Left lung (tissue), 4 donors: ENCODE measurements at regions not wholly inside any gene's neighbourhood (a gene's known extent, or its start where the extent isn't known, plus 50 kb on each side); places are given as distances from the start of the nearest gene placed in this dataset.

Source experiments
- ATAC-seq: fragments of 200-7000 bp; cut with Tn5 transposase; one replicate; pipeline ENCODE4 v1.9.1; 2020; ENCODE audit warnings: moderate library complexity
- DNase-seq, 4 donors: peaks; one replicate each; pipeline ENCODE4 v3.0.0-alpha.2; 2013 to 2020
- H3K27ac ChIP-seq, 2 donors: fragments of 200-600 bp; sonication (generic) in 1 of 2; one replicate each; pipeline versions ENCODE4 v1.5.0 to v1.8.0; 2020 to 2021
- H3K27me3 ChIP-seq, 2 donors: fragments of 200-600 bp; sonication (generic) in 1 of 2; one replicate each; pipeline versions ENCODE4 v1.5.0 to v1.8.0; 2020 to 2021
- H3K36me3 ChIP-seq, 2 donors: fragments of 200-600 bp; sonication (generic) in 1 of 2; one replicate each; pipeline versions ENCODE4 v1.5.0 to v1.8.0; 2020 to 2021
- H3K4me1 ChIP-seq, 2 donors: fragments of 200-600 bp; one replicate each; pipeline ENCODE4 v1.8.0; 2021
- H3K4me3 ChIP-seq, 2 donors: fragments of 200-600 bp; sonication (generic) in 1 of 2; one replicate each; pipeline versions ENCODE4 v1.5.0 to v1.8.0; 2020 to 2021; ENCODE audit warnings: mild to moderate bottlenecking in 1 of 2
- H3K9me3 ChIP-seq, 2 donors: fragments of 200-600 bp; sonication (generic) in 1 of 2; one replicate each; pipeline versions ENCODE4 v1.5.0 to v1.8.0; 2020 to 2021
- intact Hi-C, 2 donors: fragments of 100-400 bp; cut with DNase I; formaldehyde crosslinking; loops; one replicate each; pipeline versions ENCODE4 v1.11.2 to v1.14.2; 2022
- TF ChIP-seq, protein P1 (sequence below), 2 donors: fragments of 200-600 bp; sonication (generic) in 1 of 2; IDR thresholded peaks; one replicate each; pipeline versions ENCODE4 v1.5.0 to v1.8.0; 2021; ENCODE audit warnings: antibody characterized with exemption in 2 of 2
- donor health status: DM: no; HTN: yes; CAD: no.
- donor health status: DM: no; HTN: no; CAD: no.

DNA sequence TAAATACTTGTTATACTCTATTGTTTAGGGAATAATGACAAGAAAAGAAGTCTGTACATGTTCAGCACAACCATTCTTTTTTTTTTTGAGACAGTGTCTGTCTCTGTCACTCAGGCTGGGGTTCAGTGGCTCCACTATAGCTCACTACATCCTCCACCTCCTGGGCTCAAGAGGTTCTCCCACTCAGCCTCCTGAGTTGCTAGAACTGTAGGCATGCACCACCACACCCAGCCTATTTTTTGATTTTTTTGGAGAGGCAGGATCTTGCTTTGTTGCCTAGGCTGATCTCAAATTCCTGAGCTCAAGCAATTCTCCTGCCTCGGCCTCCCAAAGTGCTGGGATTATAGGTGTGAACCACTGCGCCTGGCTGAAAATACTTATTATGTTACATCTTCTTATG lies 250.0 kb downstream of the MIAT start:
- DNase-seq, result no peak
- H3K9me3 ChIP-seq, result no peaks in the 10 kb centered on the region
- H3K4me3 ChIP-seq, result no peak overlapping the region
- TF ChIP-seq, protein P1, sequence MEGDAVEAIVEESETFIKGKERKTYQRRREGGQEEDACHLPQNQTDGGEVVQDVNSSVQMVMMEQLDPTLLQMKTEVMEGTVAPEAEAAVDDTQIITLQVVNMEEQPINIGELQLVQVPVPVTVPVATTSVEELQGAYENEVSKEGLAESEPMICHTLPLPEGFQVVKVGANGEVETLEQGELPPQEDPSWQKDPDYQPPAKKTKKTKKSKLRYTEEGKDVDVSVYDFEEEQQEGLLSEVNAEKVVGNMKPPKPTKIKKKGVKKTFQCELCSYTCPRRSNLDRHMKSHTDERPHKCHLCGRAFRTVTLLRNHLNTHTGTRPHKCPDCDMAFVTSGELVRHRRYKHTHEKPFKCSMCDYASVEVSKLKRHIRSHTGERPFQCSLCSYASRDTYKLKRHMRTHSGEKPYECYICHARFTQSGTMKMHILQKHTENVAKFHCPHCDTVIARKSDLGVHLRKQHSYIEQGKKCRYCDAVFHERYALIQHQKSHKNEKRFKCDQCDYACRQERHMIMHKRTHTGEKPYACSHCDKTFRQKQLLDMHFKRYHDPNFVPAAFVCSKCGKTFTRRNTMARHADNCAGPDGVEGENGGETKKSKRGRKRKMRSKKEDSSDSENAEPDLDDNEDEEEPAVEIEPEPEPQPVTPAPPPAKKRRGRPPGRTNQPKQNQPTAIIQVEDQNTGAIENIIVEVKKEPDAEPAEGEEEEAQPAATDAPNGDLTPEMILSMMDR (IDR thresholded peaks at IDR 0.05), result no peak
- H3K36me3 ChIP-seq, result no peaks in the 10 kb centered on the region
- H3K4me1 ChIP-seq, result peaks cover 0 to 5% of the 10 kb centered on the region in 2 donors
- peaks cover 10 to 57% of the 10 kb centered on the region in 2 donors for H3K27me3 ChIP-seq
- ATAC-seq, result no peak
- H3K27ac ChIP-seq, result no peak overlapping the region
- intact Hi-C loops, result no loop called here

DNA sequence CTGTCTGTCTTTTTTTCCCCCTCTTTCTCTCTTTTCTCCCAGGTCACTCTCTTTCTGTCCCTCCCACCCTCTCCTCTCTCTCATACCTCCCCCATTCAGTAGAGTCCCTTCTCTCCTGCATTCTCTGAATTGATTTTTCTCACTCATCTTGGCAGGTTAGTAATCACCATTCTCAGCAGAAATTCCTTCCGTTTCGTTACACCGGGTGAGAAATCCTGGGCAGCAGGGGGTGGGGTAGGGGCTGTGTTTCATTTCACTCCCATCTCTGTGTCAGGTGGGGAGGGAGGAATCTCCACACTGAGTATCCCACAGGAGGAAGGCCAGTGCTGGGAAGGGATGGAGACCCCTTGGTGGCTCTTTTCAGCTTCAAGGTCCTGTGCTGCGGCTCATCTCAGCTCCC lies 253.5 kb downstream of the MIAT start:
- H3K4me1 ChIP-seq, result no peaks in the 10 kb centered on the region
- H3K36me3 ChIP-seq, result no peaks in the 10 kb centered on the region
- H3K9me3 ChIP-seq, result no peaks in the 10 kb centered on the region
- no peak overlapping the region for H3K4me3 ChIP-seq
- H3K27ac ChIP-seq, result no peak overlapping the region
- intact Hi-C loops, result no loop called here
- no peak for DNase-seq
- ATAC-seq, result no peak
- TF ChIP-seq, protein P1 (IDR thresholded peaks at IDR 0.05), result no peak
- H3K27me3 ChIP-seq, result peaks cover 10 to 63% of the 10 kb centered on the region in 2 donors

DNA sequence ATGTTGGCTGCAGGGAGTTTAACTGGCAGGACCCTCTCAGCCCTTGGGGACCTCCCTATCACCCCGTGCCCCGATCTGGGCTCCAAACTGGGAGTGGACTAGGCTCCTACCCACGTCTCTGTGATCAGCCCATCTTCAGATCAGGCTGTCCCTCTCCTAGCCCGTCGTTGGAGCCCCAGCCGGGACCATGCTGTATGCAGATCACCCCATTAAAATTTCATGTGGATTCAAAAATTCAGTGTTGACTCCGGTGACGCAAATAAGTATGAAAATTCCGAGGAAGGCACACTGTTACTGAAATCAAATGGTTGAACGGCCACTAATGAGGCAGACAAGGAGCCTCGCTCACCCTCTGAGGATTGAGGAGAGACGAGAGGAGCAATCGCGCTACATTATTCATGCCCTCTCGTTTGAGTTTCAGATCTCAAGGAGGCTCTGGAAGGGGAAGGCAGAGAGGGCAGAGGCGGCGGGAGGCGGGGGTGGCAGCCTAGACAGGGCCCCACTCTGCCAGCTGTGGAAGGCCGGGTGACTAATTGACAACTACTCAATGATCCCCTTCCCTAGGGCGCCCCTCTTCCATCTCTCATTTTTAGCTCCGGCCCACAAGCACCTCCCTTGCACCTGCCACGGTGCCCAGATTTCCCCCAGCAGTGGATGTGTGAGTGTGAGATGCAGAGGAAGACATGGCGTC lies 255.4 kb downstream of the MIAT start:
- peaks cover 10 to 65% of the 10 kb centered on the region in 2 donors for H3K27me3 ChIP-seq
- intact Hi-C loops, result no loop called here
- H3K36me3 ChIP-seq, result no peaks in the 10 kb centered on the region
- H3K27ac ChIP-seq, result no peak overlapping the region
- no peaks in the 10 kb centered on the region for H3K4me1 ChIP-seq
- H3K9me3 ChIP-seq, result no peaks in the 10 kb centered on the region
- TF ChIP-seq, protein P1 (IDR thresholded peaks at IDR 0.05), result no peak
- H3K4me3 ChIP-seq, result no peak overlapping the region
- ATAC-seq, result no peak
- no peak for DNase-seq

- Histone ChIP-seq H3K9me3 (no peaks in the 10 kb centered on the region), H3K27me3 (peaks cover 10 to 64% of the 10 kb centered on the region in 2 donors), H3K4me3 (no peak overlapping the region), H3K4me1 (no peaks in the 10 kb centered on the region), H3K36me3 (no peaks in the 10 kb centered on the region), H3K27ac (no peak overlapping the region)
- intact Hi-C loops, result no loop called here
- no peak for ATAC-seq
- no peak for DNase-seq
- TF ChIP-seq, protein P1 (IDR thresholded peaks at IDR 0.05), result no peak
These were observed 257.3 kb downstream of the MIAT start for GRCh38 chr22:26914519-26915185.

DNA sequence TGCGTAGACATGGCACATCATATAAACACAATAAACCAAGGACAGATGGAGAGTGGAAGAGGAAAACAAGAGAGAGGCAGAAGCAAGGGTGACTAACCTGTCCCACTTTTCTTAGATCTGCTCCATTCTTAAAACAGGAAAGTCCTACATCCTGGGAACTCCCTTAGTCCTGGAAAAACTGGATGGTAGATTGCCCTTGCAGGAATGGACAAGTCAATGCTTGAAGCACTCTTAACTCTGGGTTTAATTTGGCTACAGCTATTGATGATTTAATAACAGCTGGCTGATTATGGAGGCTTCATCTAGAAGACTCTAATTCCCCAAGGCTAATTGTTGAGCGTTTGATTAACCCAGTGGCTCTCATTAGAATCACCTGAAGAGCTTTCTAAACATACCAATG lies 258.8 kb downstream of the MIAT start:
- intact Hi-C loops, result no loop called here
- Histone ChIP-seq H3K36me3 (no peaks in the 10 kb centered on the region), H3K9me3 (no peaks in the 10 kb centered on the region), H3K27me3 (peaks cover 10 to 48% of the 10 kb centered on the region in 2 donors), H3K4me3 (no peak overlapping the region), H3K27ac (no peak overlapping the region), H3K4me1 (no peaks in the 10 kb centered on the region)
- TF ChIP-seq, protein P1 (IDR thresholded peaks at IDR 0.05), result no peak
- DNase-seq, result no peak
- no peak for ATAC-seq
